Activated CD4-positive, CD25-positive, alpha-beta regulatory T cell treated with anti-CD3 and anti-CD28 coated beads, Interleukin-2, amount 50 U/mL, for 16 hours (primary cell): ENCODE measurements at regions not wholly inside any gene's neighbourhood (a gene's known extent, or its start where the extent isn't known, plus 50 kb on each side); places are given as distances from the start of the nearest gene placed in this dataset.

Source experiments
- DNase-seq: peaks from one replicate; pipeline ENCODE4 v3.0.0-alpha.2; 2020; ENCODE audit warnings: low read depth, low spot score

- DNase-seq, result no peak
Measured at GRCh38 chr10:120285408-120285807, 171.6 kb upstream of the PLPP4 start.

GRCh38 chr10:120286280-120286679 lies 170.7 kb upstream of the PLPP4 start:
- no peak for DNase-seq

GRCh38 chr10:120300513-120300912 lies 156.5 kb upstream of the PLPP4 start:
- DNase-seq, result no peak

- DNase-seq, result no peak
Measured at GRCh38 chr10:120308589-120308988, 148.4 kb upstream of the PLPP4 start.

GRCh38 chr10:120313715-120314114 lies 143.3 kb upstream of the PLPP4 start:
- DNase-seq, result no peak

- DNase-seq, result no peak
Measured at GRCh38 chr10:120314442-120314841, 142.6 kb upstream of the PLPP4 start.

GRCh38 chr10:120318862-120319261 lies 138.2 kb upstream of the PLPP4 start:
- DNase-seq, result no peak

- DNase-seq, result no peak
Measured at GRCh38 chr10:120327675-120328074, 129.4 kb upstream of the PLPP4 start.

GRCh38 chr10:120328647-120329046 lies 128.4 kb upstream of the PLPP4 start:
- DNase-seq, result no peak

GRCh38 chr10:120335553-120335952 lies 121.5 kb upstream of the PLPP4 start:
- DNase-seq, result no peak

- no peak for DNase-seq
Measured at GRCh38 chr10:120336306-120336910, 120.6 kb upstream of the PLPP4 start.

GRCh38 chr10:120336911-120337540 lies 120.0 kb upstream of the PLPP4 start:
- DNase-seq, result peak; percentile 24

- DNase-seq, result no peak
Measured at GRCh38 chr10:120342115-120342714, 114.8 kb upstream of the PLPP4 start.

- DNase-seq, result no peak
Measured at GRCh38 chr10:120345186-120345585, 111.8 kb upstream of the PLPP4 start.

GRCh38 chr10:120347644-120348043 lies 109.4 kb upstream of the PLPP4 start:
- DNase-seq, result no peak

GRCh38 chr10:120349069-120349468 lies 108.0 kb upstream of the PLPP4 start:
- DNase-seq, result no peak

GRCh38 chr10:120355425-120355824 lies 101.6 kb upstream of the PLPP4 start:
- no peak for DNase-seq

- DNase-seq, result no peak
Measured at GRCh38 chr10:120360571-120360970, 96.5 kb upstream of the PLPP4 start.

GRCh38 chr10:120365872-120366271 lies 91.2 kb upstream of the PLPP4 start:
- DNase-seq, result no peak

- DNase-seq, result no peak
Measured at GRCh38 chr10:120367341-120367740, 89.7 kb upstream of the PLPP4 start.

GRCh38 chr10:120368338-120368737 lies 88.7 kb upstream of the PLPP4 start:
- no peak for DNase-seq

GRCh38 chr10:120368927-120369326 lies 88.1 kb upstream of the PLPP4 start:
- DNase-seq, result no peak

GRCh38 chr10:120369856-120370276 lies 87.2 kb upstream of the PLPP4 start:
- no peak for DNase-seq
